ENCODE measurements at regions not wholly inside any gene's neighbourhood (a gene's known extent, or its start where the extent isn't known, plus 50 kb on each side); places are given as distances from the start of the nearest gene placed in this dataset.
"Not testable (repeated sequence)": the region's sequence is repeated elsewhere in the genome, so short reads cannot be mapped to it uniquely, and the experiment has no call there.

- no peak for DNase-seq (ENCODE audit: extremely low spot score)
- H3K4me1 ChIP-seq (ENCODE audit: insufficient read depth), result no peaks in the 10 kb centered on the region
- H3K4me3 ChIP-seq (ENCODE audit: low read depth, low read length), result no peak overlapping the region
- 78% methylated on average over 2 of the region's 2 CpGs for WGBS
- no peaks in the 10 kb centered on the region for H3K36me3 ChIP-seq (ENCODE audit: insufficient read depth)
- H3K27ac ChIP-seq (ENCODE audit: low read depth), result no peak overlapping the region
Observed at GRCh38 chr18:1542230-1542774, 637.6 kb downstream of the ADCYAP1 start.

DNA sequence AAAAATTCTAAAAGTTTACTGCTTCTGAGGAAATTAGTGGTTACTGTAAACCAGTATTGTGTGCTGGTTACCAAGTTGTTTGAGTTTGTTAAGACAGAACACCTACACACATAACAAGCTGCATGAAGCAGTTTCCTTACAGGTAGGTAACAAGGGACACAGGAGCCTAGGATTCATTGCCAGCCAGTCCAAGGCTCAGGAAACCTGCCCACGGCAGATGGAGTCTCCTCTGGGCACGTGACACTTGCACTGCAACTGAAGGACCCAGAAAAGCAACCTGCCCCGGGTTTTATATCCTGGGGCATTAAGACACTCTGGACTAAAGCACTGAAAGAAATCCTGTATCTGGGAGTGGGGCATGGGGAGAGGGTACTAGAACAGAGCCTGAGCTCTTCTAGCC lies 639.3 kb downstream of the ADCYAP1 start:
- no peak overlapping the region for H3K4me3 ChIP-seq (ENCODE audit: low read depth, low read length)
- WGBS, result 77% methylated on average over 3 of the region's 3 CpGs
- H3K27ac ChIP-seq (ENCODE audit: low read depth), result no peak overlapping the region
- H3K36me3 ChIP-seq (ENCODE audit: insufficient read depth), result no peaks in the 10 kb centered on the region
- no peak for DNase-seq (ENCODE audit: extremely low spot score)
- no peaks in the 10 kb centered on the region for H3K4me1 ChIP-seq (ENCODE audit: insufficient read depth)

- H3K4me3 ChIP-seq (ENCODE audit: low read depth, low read length); H3K36me3 ChIP-seq (ENCODE audit: insufficient read depth); H3K27ac ChIP-seq (ENCODE audit: low read depth); DNase-seq (ENCODE audit: extremely low spot score); H3K4me1 ChIP-seq (ENCODE audit: insufficient read depth): not testable (repeated sequence)
- WGBS, result 69% methylated on average over 1 of the region's 1 CpG
Observed at GRCh38 chr18:1557711-1558110, 653.0 kb downstream of the ADCYAP1 start.

DNA sequence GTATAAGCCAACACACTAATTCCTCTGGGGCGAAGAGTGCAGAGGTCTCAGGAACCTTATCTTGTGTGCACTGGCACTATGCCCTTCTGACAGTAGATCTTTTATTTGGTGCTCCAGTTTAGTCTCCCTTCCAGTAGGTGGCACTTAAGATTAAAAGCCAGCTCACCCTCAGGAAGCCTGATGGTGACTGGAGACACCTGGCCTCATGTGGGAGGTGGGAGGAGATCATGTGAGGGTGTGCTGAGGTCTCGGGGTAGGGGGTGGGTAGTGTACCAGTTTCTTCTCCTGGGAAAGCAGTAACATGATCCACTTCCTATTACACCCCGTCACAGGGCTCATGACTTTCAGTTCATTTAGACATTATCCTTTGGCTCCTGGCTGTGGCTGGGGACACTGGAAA lies 654.9 kb downstream of the ADCYAP1 start:
- no peak overlapping the region for H3K27ac ChIP-seq (ENCODE audit: low read depth)
- H3K4me1 ChIP-seq (ENCODE audit: insufficient read depth), result no peaks in the 10 kb centered on the region
- 58% methylated on average over 3 of the region's 3 CpGs for WGBS

DNA sequence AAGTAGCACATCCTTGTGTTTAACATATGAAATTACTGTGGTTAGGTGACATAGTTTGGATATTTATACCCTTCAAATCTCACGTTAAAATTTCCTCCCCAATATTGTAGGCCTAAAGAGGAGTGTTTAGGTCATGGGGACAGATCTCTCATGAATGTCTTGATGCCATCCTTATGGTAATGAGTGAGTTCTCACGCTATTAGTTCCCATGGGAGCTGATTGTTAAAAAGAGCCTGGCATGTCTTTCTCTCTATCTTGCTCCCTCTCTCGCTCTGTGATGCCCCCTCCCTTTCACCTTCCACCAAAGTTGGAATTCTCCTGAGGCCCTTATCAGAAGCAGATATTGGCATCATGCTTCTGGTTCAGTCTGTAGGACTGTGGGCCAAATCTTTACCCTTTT lies 660.1 kb downstream of the ADCYAP1 start:
- Histone ChIP-seq H3K27ac (ENCODE audit: low read depth) (no peak overlapping the region), H3K4me1 (ENCODE audit: insufficient read depth) (no peaks in the 10 kb centered on the region), H3K4me3 (ENCODE audit: low read depth, low read length) (no peak overlapping the region), H3K36me3 (ENCODE audit: insufficient read depth) (no peaks in the 10 kb centered on the region)
- WGBS, result 67% methylated on average over 3 of the region's 3 CpGs
- no peak for DNase-seq (ENCODE audit: extremely low spot score)

More for the DNA sequence above, 654.9 kb downstream of the ADCYAP1 start:
- DNase-seq (ENCODE audit: extremely low spot score), result no peak
- Histone ChIP-seq H3K36me3 (ENCODE audit: insufficient read depth) (no peaks in the 10 kb centered on the region), H3K4me3 (ENCODE audit: low read depth, low read length) (no peak overlapping the region)

GRCh38 chr18:1571206-1571605 lies 666.5 kb downstream of the ADCYAP1 start:
- WGBS, result 58% methylated on average over 2 of the region's 2 CpGs
- DNase-seq (ENCODE audit: extremely low spot score), result no peak
- Histone ChIP-seq H3K36me3 (ENCODE audit: insufficient read depth) (no peaks in the 10 kb centered on the region), H3K27ac (ENCODE audit: low read depth) (no peak overlapping the region), H3K4me3 (ENCODE audit: low read depth, low read length) (no peak overlapping the region), H3K4me1 (ENCODE audit: insufficient read depth) (no peaks in the 10 kb centered on the region)

- no peak for DNase-seq (ENCODE audit: extremely low spot score)
- no peaks in the 10 kb centered on the region for H3K4me1 ChIP-seq (ENCODE audit: insufficient read depth)
- WGBS, result 49% methylated on average over 5 of the region's 5 CpGs
- H3K4me3 ChIP-seq (ENCODE audit: low read depth, low read length), result no peak overlapping the region
- no peaks in the 10 kb centered on the region for H3K36me3 ChIP-seq (ENCODE audit: insufficient read depth)
- H3K27ac ChIP-seq (ENCODE audit: low read depth), result no peak overlapping the region
Observed at GRCh38 chr18:1573732-1574131, 669.1 kb downstream of the ADCYAP1 start.

GRCh38 chr18:1575084-1575483 lies 670.4 kb downstream of the ADCYAP1 start:
- 59% methylated on average over 3 of the region's 3 CpGs for WGBS
- Histone ChIP-seq H3K27ac (ENCODE audit: low read depth) (no peak overlapping the region), H3K4me1 (ENCODE audit: insufficient read depth) (no peaks in the 10 kb centered on the region), H3K36me3 (ENCODE audit: insufficient read depth) (no peaks in the 10 kb centered on the region), H3K4me3 (ENCODE audit: low read depth, low read length) (no peak overlapping the region)
- DNase-seq (ENCODE audit: extremely low spot score), result no peak

DNA sequence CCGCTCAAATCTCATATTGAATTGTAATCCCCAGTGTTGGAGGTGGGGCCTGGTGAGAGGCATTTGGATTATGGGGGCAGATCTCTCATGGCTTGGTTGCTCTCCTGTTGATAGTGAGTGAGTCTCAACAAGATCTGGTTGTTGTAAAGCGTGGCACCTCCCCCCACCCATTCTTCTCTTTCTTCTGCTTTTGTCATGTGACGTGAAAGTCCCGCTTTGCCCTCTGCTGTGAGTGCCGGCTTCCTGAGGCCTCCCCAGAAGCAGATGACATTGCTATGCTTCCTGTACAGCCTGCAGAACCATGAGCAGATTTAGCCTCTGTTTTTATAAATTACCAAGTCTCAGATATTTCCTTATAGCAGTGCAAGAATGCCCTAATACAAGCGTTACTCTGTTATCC lies 673.8 kb downstream of the ADCYAP1 start:
- Histone ChIP-seq H3K4me1 (ENCODE audit: insufficient read depth) (no peaks in the 10 kb centered on the region), H3K27ac (ENCODE audit: low read depth) (no peak overlapping the region), H3K36me3 (ENCODE audit: insufficient read depth) (no peaks in the 10 kb centered on the region), H3K4me3 (ENCODE audit: low read depth, low read length) (no peak overlapping the region)
- no peak for DNase-seq (ENCODE audit: extremely low spot score)
- 78% methylated on average over 6 of the region's 6 CpGs for WGBS

DNA sequence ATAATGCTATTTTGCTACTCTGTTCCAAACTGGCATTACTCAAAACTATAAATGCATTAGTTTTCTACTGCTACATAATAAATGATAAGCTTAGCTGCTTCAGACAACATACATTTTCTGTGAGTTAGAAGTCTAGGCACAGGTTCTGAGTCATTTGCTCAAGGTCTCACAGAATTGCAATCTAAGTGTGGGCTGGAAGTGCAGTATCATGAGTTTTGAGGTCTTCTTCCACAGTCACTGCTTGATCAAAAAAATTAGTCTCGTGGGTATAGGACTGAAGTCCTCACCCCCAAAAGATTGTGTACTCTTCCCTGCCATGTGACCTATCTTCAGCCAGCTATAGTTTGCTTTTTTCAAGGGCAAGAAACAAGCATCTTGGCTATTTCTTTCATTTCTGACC lies 676.9 kb downstream of the ADCYAP1 start:
- Histone ChIP-seq H3K27ac (ENCODE audit: low read depth) (no peak overlapping the region), H3K36me3 (ENCODE audit: insufficient read depth) (no peaks in the 10 kb centered on the region), H3K4me1 (ENCODE audit: insufficient read depth) (no peaks in the 10 kb centered on the region), H3K4me3 (ENCODE audit: low read depth, low read length) (no peak overlapping the region)
- no peak for DNase-seq (ENCODE audit: extremely low spot score)
- 62% methylated on average over 1 of the region's 1 CpG for WGBS

- DNase-seq (ENCODE audit: extremely low spot score), result no peak
- 3% methylated on average over 7 of the region's 7 CpGs for WGBS
- no peak overlapping the region for H3K4me3 ChIP-seq (ENCODE audit: low read depth, low read length)
- no peaks in the 10 kb centered on the region for H3K4me1 ChIP-seq (ENCODE audit: insufficient read depth)
- no peak overlapping the region for H3K27ac ChIP-seq (ENCODE audit: low read depth)
- H3K36me3 ChIP-seq (ENCODE audit: insufficient read depth), result no peaks in the 10 kb centered on the region
Observed at GRCh38 chr18:1585881-1586488, 681.3 kb downstream of the ADCYAP1 start.

DNA sequence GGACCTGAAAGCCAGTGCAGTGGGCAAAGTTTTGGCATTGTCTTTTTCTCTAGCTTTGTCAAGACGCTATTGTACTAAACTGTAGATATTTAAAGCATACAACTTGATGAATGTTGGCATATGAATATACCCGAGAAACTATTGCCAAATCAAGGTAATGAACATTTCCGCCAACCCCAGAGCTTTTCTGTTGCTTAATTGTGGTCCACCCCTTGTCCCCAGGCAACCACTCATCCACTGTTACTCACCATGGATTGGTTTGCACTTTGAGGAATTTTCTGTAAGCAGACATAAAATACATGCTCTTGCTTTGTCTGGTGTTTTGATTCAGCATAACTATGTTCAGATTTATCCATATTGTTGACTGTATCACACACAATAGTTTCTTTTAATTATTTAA lies 688.4 kb downstream of the ADCYAP1 start:
- Histone ChIP-seq H3K4me3 (ENCODE audit: low read depth, low read length) (no peak overlapping the region), H3K4me1 (ENCODE audit: insufficient read depth) (no peaks in the 10 kb centered on the region)
- WGBS, result 79% methylated on average over 3 of the region's 3 CpGs

GRCh38 chr18:1595195-1595594 lies 690.5 kb downstream of the ADCYAP1 start:
- Histone ChIP-seq H3K36me3 (ENCODE audit: insufficient read depth) (no peaks in the 10 kb centered on the region), H3K4me3 (ENCODE audit: low read depth, low read length) (no peak overlapping the region), H3K27ac (ENCODE audit: low read depth) (no peak overlapping the region), H3K4me1 (ENCODE audit: insufficient read depth) (no peaks in the 10 kb centered on the region)
- WGBS, result 6% methylated on average over 1 of the region's 1 CpG
- no peak for DNase-seq (ENCODE audit: extremely low spot score)

More for the DNA sequence above, 688.4 kb downstream of the ADCYAP1 start:
- no peak overlapping the region for H3K27ac ChIP-seq (ENCODE audit: low read depth)
- no peak for DNase-seq (ENCODE audit: extremely low spot score)
- H3K36me3 ChIP-seq (ENCODE audit: insufficient read depth), result no peaks in the 10 kb centered on the region

- Histone ChIP-seq H3K4me1 (ENCODE audit: insufficient read depth) (no peaks in the 10 kb centered on the region), H3K27ac (ENCODE audit: low read depth) (no peak overlapping the region), H3K36me3 (ENCODE audit: insufficient read depth) (no peaks in the 10 kb centered on the region), H3K4me3 (ENCODE audit: low read depth, low read length) (no peak overlapping the region)
- DNase-seq (ENCODE audit: extremely low spot score), result no peak
- WGBS, result 54% methylated on average over 3 of the region's 3 CpGs
Observed at GRCh38 chr18:1599196-1599595, 694.5 kb downstream of the ADCYAP1 start.

GRCh38 chr18:1604751-1605150 lies 700.1 kb downstream of the ADCYAP1 start:
- Histone ChIP-seq H3K27ac (ENCODE audit: low read depth) (no peak overlapping the region), H3K4me3 (ENCODE audit: low read depth, low read length) (no peak overlapping the region), H3K4me1 (ENCODE audit: insufficient read depth) (no peaks in the 10 kb centered on the region), H3K36me3 (ENCODE audit: insufficient read depth) (no peaks in the 10 kb centered on the region)
- 54% methylated on average over 5 of the region's 5 CpGs for WGBS
- DNase-seq (ENCODE audit: extremely low spot score), result no peak

All from urinary bladder (tissue), 3 donors.